Effector memory CD8-positive, alpha-beta T cell (primary cell): ENCODE measurements at regions not wholly inside any gene's neighbourhood (a gene's known extent, or its start where the extent isn't known, plus 50 kb on each side); places are given as distances from the start of the nearest gene placed in this dataset.

ENCODE experiments used
- ATAC-seq: fragments of 150-1000 bp; cut with Tn5 transposase; replicated peaks from 2 replicates; pipeline ENCODE4 v1.10.0; 2021; ENCODE audit warnings: mild to moderate bottlenecking, moderate library complexity
- DNase-seq, 3 experiments: peaks; one replicate each; pipeline ENCODE4 v3.0.0; 2021
- H3K27ac Mint-ChIP-seq, 2 donors: one replicate each; pipeline ENCODE4 v1.8.0; 2022; ENCODE audit warnings: mild to moderate bottlenecking in 2 of 2, mixed read lengths in 2 of 2, moderate library complexity in 2 of 2
- H3K27me3 Mint-ChIP-seq, 2 donors: one replicate each; pipeline ENCODE4 v1.8.0; 2022; ENCODE audit warnings: mixed read lengths in 2 of 2
- H3K36me3 Mint-ChIP-seq: one replicate; pipeline ENCODE4 v1.8.0; 2022; ENCODE audit warnings: mild to moderate bottlenecking, moderate library complexity, mixed read lengths; ENCODE audit not compliant: insufficient read depth
- H3K4me1 Mint-ChIP-seq, 2 donors: one replicate each; pipeline ENCODE4 v1.8.0; 2022; ENCODE audit warnings: low read depth in 2 of 2, mixed read lengths in 2 of 2
- H3K4me3 Mint-ChIP-seq, 2 donors: one replicate each; pipeline ENCODE4 v1.8.0; 2022; ENCODE audit warnings: mild to moderate bottlenecking in 2 of 2, mixed read lengths in 2 of 2, moderate library complexity in 2 of 2
- H3K9me3 Mint-ChIP-seq, 2 donors: one replicate each; pipeline ENCODE4 v1.8.0; 2022; ENCODE audit warnings: mixed read lengths in 2 of 2

- no peaks in the 10 kb centered on the region for H3K4me1 Mint-ChIP-seq
- no peak for DNase-seq
- H3K27me3 Mint-ChIP-seq, result no peaks in the 10 kb centered on the region
- ATAC-seq, result no peak
- peaks cover 3 to 7% of the 10 kb centered on the region in 2 donors for H3K9me3 Mint-ChIP-seq
- H3K36me3 Mint-ChIP-seq, result no peaks in the 10 kb centered on the region
- no peak overlapping the region for H3K27ac Mint-ChIP-seq
- no peak overlapping the region for H3K4me3 Mint-ChIP-seq
Observed at GRCh38 chr1:219686171-219686570, 73.3 kb upstream of the ZC3H11B start.

DNA sequence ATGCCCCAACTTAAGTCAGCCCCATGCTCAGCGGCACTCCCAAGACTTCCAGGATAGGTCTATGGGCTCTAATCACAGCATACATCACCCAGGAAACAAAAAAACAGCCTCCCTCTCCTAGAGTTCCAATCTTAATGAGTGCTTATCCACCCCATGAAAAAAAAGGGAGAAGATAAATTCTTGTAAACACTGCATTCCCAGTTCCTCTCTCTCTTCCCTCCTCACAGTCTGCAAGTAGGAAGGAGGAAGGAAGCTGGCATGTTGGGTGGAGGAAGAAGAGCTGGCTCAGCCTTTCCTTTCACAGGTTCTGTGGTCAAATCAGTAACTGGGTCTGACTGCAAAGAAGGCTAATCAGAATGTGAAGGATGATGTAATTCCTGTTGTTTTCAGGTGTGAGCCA is 69.9 kb upstream of the ZC3H11B start:
- no peak for ATAC-seq
- DNase-seq, result no peak
- Mint-ChIP-seq H3K36me3 (no peaks in the 10 kb centered on the region), H3K9me3 (peaks cover 1 to 7% of the 10 kb centered on the region in 2 donors), H3K4me1 (no peaks in the 10 kb centered on the region), H3K4me3 (no peak overlapping the region), H3K27me3 (no peaks in the 10 kb centered on the region), H3K27ac (no peak overlapping the region)

GRCh38 chr1:219681876-219682275 is 69.0 kb upstream of the ZC3H11B start:
- DNase-seq, result no peak
- Mint-ChIP-seq H3K4me3 (no peak overlapping the region), H3K36me3 (no peaks in the 10 kb centered on the region), H3K9me3 (peaks cover 1 to 4% of the 10 kb centered on the region in 2 donors), H3K27ac (no peak overlapping the region), H3K4me1 (no peaks in the 10 kb centered on the region), H3K27me3 (no peaks in the 10 kb centered on the region)
- ATAC-seq, result no peak

DNA sequence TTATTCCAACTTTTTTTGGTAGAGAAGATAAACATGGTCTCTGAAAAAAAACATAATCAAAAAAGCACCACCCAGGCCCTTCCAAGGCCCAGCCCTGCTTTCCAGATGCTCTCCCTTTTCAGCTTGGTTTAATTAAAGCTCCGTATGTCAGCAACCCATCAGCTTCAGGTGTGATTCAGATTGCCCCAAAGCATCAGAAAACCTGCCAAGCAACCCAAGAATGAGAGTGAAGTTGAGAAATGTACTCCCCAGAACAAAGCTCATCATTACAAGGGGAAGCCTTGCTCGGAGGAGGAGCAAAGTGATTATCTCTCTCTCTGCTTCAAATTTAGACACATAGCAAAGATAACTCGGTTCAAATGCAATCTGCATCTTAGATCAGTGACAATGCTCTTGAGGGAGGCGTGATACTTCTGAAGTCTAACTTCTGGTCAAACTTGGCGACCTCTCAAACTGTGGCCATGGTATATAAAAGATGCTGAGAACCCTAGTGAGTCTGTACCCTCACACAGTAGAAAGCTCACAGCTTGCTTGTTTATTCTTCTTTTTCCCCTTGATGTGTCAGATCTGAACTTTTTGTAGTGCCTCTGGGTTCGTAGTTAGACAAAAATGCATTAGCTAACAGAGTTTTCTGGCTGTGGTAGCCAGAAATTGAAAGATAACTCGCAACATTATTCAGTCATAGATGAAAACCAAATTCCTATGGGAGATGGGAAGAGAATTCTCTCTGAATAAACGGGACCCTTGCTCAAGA is 63.3 kb upstream of the ZC3H11B start:
- Mint-ChIP-seq H3K4me3 (no peak overlapping the region), H3K27ac (no peak overlapping the region), H3K27me3 (no peaks in the 10 kb centered on the region), H3K36me3 (no peaks in the 10 kb centered on the region), H3K9me3 (peaks cover 0 to 11% of the 10 kb centered on the region in 2 donors), H3K4me1 (no peaks in the 10 kb centered on the region)
- DNase-seq, result no peak
- no peak for ATAC-seq

DNA sequence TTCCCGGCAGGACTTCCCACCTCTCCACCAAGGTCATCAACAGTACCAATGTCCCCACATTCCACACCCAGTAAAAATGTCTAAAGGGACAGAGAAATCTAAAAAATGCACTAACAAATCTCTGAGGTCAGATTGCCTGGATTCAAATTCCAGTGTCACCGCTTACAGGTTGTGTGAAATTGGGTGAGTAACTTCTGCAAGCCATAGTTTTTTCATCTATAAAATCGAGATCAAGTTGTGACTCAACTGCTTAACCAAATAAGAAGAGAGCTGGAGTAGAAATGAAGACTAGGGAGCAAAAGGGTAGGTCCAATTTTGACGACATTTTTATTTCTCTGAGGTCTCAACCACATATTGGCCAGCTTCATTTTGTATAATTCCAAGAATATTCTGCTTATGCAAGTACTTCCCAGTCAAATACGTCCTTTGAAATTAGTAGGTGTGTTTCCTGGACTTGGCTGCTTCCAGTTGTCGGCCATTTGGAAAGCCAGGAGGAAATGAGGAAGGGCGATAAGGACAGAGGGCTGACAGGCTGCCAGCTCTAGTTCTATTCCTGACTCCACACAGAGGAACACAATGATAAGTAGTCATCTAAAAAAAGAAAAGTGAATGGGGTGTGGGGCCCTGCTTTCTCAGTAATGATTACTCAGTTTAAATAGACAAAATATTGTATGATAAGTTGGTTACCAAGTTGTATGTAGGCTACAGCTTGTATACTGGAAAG is 57.7 kb upstream of the ZC3H11B start:
- no peaks in the 10 kb centered on the region for H3K36me3 Mint-ChIP-seq
- no peak overlapping the region for H3K27ac Mint-ChIP-seq
- H3K27me3 Mint-ChIP-seq, result no peaks in the 10 kb centered on the region
- ATAC-seq (no peak), DNase-seq (no peak)
- H3K4me3 Mint-ChIP-seq, result no peak overlapping the region
- H3K9me3 Mint-ChIP-seq, result peaks cover 0 to 11% of the 10 kb centered on the region in 2 donors
- H3K4me1 Mint-ChIP-seq, result no peaks in the 10 kb centered on the region

DNA sequence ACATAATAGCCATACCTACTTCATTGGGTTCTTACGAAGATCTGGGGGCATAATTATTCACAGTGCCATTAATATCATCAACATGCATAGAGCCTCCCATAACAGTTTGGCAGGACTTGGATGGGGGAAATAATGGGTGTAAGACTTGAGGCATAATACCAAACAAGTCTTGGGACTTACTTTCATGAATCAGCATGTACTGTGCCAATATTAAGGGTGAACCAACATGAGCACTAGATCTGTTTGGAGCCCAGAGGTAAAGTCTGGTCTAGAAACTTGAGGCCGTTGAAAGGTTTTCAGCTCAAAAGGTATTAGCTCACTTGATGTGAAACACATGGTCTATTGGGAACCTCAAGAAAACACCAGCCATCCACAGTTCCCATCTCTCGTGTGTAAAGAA is 56.7 kb upstream of the ZC3H11B start:
- Mint-ChIP-seq H3K36me3 (no peaks in the 10 kb centered on the region), H3K9me3 (peaks cover 0 to 1% of the 10 kb centered on the region in 2 donors), H3K4me3 (no peak overlapping the region), H3K27ac (no peak overlapping the region), H3K4me1 (no peaks in the 10 kb centered on the region), H3K27me3 (no peaks in the 10 kb centered on the region)
- DNase-seq (no peak), ATAC-seq (no peak)

DNA sequence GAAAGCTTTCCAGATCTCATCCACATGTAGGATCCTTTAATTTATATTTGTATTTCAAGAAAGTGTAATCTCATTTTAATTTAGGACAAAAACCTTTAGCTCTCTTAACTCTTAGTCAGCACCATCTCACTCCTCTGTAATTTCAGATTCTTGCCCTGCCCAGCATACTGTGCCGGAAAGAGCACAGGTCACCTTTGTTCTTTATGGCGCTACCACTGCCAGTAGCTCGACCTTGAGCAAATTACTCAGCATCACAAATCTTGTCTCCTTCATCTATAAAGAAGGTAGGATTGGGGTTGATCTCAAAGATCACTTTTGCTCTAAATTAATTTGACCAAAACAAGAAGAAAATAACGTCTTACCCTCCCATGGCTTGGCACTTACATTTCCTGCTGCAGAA is 56.1 kb upstream of the ZC3H11B start:
- Mint-ChIP-seq H3K36me3 (no peaks in the 10 kb centered on the region), H3K4me1 (no peaks in the 10 kb centered on the region), H3K27me3 (no peaks in the 10 kb centered on the region), H3K9me3 (no peaks in the 10 kb centered on the region), H3K27ac (no peak overlapping the region), H3K4me3 (no peak overlapping the region)
- ATAC-seq, result no peak
- no peak for DNase-seq

DNA sequence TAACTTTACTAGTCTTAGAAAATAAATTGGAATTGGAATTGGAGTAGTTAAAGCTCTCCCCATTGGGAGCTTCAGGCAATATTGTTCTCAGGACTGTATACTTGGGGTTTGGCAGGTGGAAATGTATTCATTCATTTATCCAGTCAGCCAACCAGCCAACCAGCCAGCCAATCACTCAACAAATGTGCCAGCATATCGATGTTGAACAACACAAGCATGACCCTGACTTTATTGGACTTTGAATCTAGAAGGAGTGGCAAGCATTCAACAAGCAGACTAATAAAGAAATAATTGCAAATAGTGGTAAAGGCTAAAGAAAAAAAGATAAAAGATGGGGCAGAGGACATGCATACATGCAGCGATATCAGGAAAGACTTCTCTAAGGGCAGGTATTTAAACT is 55.5 kb upstream of the ZC3H11B start:
- no peaks in the 10 kb centered on the region for H3K36me3 Mint-ChIP-seq
- H3K4me1 Mint-ChIP-seq, result no peaks in the 10 kb centered on the region
- H3K27me3 Mint-ChIP-seq, result peaks cover under 1% of the 10 kb centered on the region in 2 donors
- H3K27ac Mint-ChIP-seq, result no peak overlapping the region
- DNase-seq (no peak), ATAC-seq (no peak)
- H3K9me3 Mint-ChIP-seq, result no peaks in the 10 kb centered on the region
- H3K4me3 Mint-ChIP-seq, result no peak overlapping the region

GRCh38 chr1:219666242-219666641 is 53.3 kb upstream of the ZC3H11B start:
- no peak for DNase-seq
- Mint-ChIP-seq H3K4me1 (peaks cover 4 to 5% of the 10 kb centered on the region in 2 donors), H3K27me3 (peaks cover 14 to 16% of the 10 kb centered on the region in 2 donors), H3K4me3 (no peak overlapping the region), H3K9me3 (peaks cover 0 to 4% of the 10 kb centered on the region in 2 donors), H3K27ac (no peak overlapping the region), H3K36me3 (no peaks in the 10 kb centered on the region)
- no peak for ATAC-seq

DNA sequence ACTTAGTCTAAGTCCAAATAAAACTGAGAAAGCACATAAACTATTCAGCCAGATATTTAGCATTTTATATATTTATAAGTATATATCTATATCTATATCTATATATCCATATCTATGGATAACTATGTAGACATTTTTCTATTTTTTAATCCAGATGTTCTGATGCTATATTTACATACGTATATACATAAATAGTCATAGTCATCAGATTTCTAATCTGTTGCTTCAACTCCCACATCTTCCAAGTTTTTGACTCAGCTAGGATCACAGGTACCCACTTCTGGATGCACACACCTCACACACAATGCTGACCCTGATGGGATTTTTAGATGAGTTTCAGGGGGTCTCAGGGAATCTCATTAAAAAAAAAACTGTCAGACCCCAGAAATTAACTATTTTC is 52.2 kb upstream of the ZC3H11B start:
- ATAC-seq (no peak), DNase-seq (no peak)
- Mint-ChIP-seq H3K9me3 (peaks cover 0 to 4% of the 10 kb centered on the region in 2 donors), H3K4me3 (no peak overlapping the region), H3K4me1 (peaks cover 5% of the 10 kb centered on the region in 2 donors), H3K27ac (no peak overlapping the region), H3K27me3 (peaks cover 23 to 25% of the 10 kb centered on the region in 2 donors), H3K36me3 (no peaks in the 10 kb centered on the region)

- peaks cover 25 to 27% of the 10 kb centered on the region in 2 donors for H3K27me3 Mint-ChIP-seq
- DNase-seq, result no peak
- H3K36me3 Mint-ChIP-seq, result no peaks in the 10 kb centered on the region
- no peak for ATAC-seq
- peaks cover 0 to 4% of the 10 kb centered on the region in 2 donors for H3K9me3 Mint-ChIP-seq
- H3K4me3 Mint-ChIP-seq, result no peak overlapping the region
- H3K27ac Mint-ChIP-seq, result no peak overlapping the region
- peaks cover 5% of the 10 kb centered on the region in 2 donors for H3K4me1 Mint-ChIP-seq
Observed at GRCh38 chr1:219664310-219665029, 51.6 kb upstream of the ZC3H11B start.
